ENCODE measurements at regions not wholly inside any gene's neighbourhood (a gene's known extent, or its start where the extent isn't known, plus 50 kb on each side); places are given as distances from the start of the nearest gene placed in this dataset.
"Not testable (repeated sequence)": the region's sequence is repeated elsewhere in the genome, so short reads cannot be mapped to it uniquely, and the experiment has no call there.

DNA sequence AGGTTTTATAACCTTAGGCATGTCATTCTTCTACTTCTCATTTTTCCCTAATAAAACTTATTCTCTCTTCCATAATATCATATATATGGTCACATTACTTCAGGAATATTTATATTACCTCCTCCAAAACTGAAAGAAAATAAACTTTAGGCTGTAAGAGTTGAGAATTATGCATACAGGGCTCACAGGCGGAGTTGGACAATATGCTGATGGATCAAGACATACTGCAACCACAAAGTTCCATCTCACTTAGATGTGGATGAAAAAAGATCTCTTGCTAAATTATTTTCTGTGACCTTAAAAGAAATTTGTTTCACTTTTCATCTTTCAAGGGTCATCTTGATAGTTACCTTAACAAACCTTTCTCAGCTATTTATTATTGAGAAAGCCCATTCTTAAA lies 152.6 kb upstream of the PDE4B start:
- no peak for DNase-seq
- peaks cover 6% of the 10 kb centered on the region; the same call in 1 of the 2 replicates for H3K27me3 Mint-ChIP-seq (ENCODE audit: insufficient read depth)
- TF ChIP-seq, protein P1, sequence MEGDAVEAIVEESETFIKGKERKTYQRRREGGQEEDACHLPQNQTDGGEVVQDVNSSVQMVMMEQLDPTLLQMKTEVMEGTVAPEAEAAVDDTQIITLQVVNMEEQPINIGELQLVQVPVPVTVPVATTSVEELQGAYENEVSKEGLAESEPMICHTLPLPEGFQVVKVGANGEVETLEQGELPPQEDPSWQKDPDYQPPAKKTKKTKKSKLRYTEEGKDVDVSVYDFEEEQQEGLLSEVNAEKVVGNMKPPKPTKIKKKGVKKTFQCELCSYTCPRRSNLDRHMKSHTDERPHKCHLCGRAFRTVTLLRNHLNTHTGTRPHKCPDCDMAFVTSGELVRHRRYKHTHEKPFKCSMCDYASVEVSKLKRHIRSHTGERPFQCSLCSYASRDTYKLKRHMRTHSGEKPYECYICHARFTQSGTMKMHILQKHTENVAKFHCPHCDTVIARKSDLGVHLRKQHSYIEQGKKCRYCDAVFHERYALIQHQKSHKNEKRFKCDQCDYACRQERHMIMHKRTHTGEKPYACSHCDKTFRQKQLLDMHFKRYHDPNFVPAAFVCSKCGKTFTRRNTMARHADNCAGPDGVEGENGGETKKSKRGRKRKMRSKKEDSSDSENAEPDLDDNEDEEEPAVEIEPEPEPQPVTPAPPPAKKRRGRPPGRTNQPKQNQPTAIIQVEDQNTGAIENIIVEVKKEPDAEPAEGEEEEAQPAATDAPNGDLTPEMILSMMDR (IDR thresholded peaks at IDR 0.05) = no peak
- H3K4me3 Mint-ChIP-seq = no peak overlapping the region
- H3K27ac Mint-ChIP-seq = no peak overlapping the region
- H3K36me3 Mint-ChIP-seq (ENCODE audit: low read depth) = no peaks in the 10 kb centered on the region
- H3K4me1 Mint-ChIP-seq (ENCODE audit: low read depth) = no peaks in the 10 kb centered on the region
- H3K9me3 Mint-ChIP-seq = no peaks in the 10 kb centered on the region

DNA sequence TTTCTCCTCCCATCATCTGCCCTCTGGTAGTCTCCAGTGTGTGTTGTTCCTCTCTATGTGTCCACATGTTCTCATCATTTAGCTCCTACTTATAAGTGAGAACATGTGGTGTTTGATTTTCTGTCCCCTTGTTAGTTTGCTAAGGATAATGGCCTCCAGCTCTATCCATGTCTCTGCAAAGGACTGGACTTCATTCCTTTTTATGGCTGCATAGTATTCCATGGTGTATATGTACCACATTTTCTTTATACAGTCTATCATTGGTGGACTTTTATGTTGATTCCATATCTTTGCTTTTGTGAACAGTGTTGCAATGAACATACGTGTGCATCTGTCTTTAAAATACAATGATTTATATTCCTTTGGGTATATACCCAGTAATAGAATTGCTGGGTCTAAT lies 143.5 kb upstream of the PDE4B start:
- not testable (repeated sequence) for DNase-seq; H3K4me3 Mint-ChIP-seq; H3K27ac Mint-ChIP-seq; H3K36me3 Mint-ChIP-seq (ENCODE audit: low read depth); H3K4me1 Mint-ChIP-seq (ENCODE audit: low read depth); H3K9me3 Mint-ChIP-seq
- peaks cover 17% of the 10 kb centered on the region for H3K27me3 Mint-ChIP-seq (ENCODE audit: insufficient read depth)

DNA sequence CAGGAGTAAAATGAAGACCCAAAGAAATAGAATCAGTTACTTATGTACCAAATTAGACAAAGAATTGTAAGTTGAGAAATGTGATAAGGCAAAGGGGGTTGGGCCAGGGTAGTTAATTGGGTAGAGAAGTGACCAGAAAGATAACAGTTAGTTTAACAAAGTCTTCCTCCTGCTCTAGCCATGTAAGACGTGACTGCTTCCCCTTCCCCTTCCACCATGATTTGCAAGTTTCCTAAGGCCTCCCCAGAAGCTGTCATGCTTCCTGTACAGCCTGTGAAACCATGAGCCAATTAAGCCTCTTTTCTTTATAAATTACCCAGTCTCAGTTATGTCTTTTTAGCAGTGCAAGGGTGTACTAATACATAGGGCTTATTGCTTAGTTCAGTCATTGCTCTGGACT lies 142.0 kb upstream of the PDE4B start:
- Mint-ChIP-seq H3K4me3 (no peak overlapping the region), H3K4me1 (ENCODE audit: low read depth) (no peaks in the 10 kb centered on the region), H3K27me3 (ENCODE audit: insufficient read depth) (peaks cover 15% of the 10 kb centered on the region), H3K27ac (no peak overlapping the region), H3K36me3 (ENCODE audit: low read depth) (0 out of 2 replicates have a peak, but pooled peaks cover 4% of the 10 kb centered on the region), H3K9me3 (no peaks in the 10 kb centered on the region; the same call in 1 of the 2 replicates)
- no peak for DNase-seq
- TF ChIP-seq, protein P1 (IDR thresholded peaks at IDR 0.05) = no peak

- not testable (repeated sequence) for H3K36me3 Mint-ChIP-seq (ENCODE audit: low read depth); H3K4me1 Mint-ChIP-seq (ENCODE audit: low read depth); DNase-seq; H3K27ac Mint-ChIP-seq; H3K4me3 Mint-ChIP-seq; H3K9me3 Mint-ChIP-seq
- H3K27me3 Mint-ChIP-seq (ENCODE audit: insufficient read depth) = peaks cover 14% of the 10 kb centered on the region
Observed at GRCh38 chr1:65654526-65654925, 138.2 kb upstream of the PDE4B start.

DNA sequence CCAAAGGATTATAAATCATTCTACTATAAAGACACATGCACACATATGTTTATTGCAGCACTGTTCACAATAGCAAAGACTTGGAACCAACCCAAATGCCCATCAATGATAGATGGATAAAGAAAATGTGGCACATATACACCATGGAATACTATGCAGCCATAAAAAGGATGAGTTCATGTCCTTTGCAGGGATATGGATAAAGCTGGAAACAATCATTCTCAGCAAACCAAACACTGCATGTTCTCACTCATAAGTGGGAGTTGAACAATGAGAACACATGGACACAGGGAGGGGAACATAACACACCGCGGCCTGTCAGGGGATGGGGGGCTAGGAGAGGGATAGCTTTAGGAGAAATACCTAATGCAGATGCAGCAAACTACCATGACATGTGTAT lies 135.1 kb upstream of the PDE4B start:
- H3K27ac Mint-ChIP-seq; H3K9me3 Mint-ChIP-seq; H3K36me3 Mint-ChIP-seq (ENCODE audit: low read depth); H3K4me1 Mint-ChIP-seq (ENCODE audit: low read depth); H3K4me3 Mint-ChIP-seq; DNase-seq: not testable (repeated sequence)
- H3K27me3 Mint-ChIP-seq (ENCODE audit: insufficient read depth) = peaks cover 12% of the 10 kb centered on the region

DNA sequence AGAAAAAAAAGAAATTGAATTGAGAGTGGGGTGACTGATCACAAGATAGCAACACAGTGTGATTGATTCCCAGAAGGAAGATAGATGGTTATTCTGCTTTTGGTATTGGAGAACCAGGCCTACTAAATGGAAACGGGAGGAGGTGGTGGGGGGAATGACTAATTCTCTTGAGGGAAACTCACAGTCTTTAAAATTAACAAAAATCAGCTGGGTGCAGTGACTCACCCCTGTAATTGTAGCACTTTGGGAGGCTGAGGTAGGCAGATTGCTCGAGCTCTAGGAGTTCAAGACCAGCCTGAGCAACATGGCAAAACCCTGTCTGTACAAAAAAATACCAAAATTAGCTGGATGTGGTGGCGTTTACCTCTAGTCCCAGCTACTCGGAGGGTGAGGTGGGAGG lies 134.6 kb upstream of the PDE4B start:
- DNase-seq = peak; percentile 2
- Mint-ChIP-seq H3K27me3 (ENCODE audit: insufficient read depth) (peaks cover 15% of the 10 kb centered on the region), H3K4me1 (ENCODE audit: low read depth) (no peaks in the 10 kb centered on the region)

DNA sequence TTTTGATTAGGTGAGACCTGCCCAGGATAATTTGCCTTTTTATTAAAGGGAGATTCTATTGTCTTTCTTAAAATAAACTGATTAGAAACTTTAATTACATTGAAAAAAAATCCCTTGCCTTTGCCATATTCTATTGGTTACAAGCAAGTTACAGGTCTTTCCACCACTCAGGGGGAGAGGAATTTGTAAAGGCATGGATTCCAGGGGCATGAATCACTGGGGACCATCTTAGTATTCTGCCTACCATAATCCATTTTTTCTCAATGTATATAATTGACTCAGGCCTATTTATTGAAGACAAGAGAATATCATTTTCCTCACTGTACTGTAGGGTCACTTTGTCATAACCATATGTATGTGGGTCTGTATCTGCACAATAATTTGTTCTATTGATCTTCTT lies 124.3 kb upstream of the PDE4B start:
- Mint-ChIP-seq H3K9me3 (no peaks in the 10 kb centered on the region), H3K36me3 (ENCODE audit: low read depth) (no peaks in the 10 kb centered on the region), H3K27me3 (ENCODE audit: insufficient read depth) (no peaks in the 10 kb centered on the region), H3K4me1 (ENCODE audit: low read depth) (peaks cover 4% of the 10 kb centered on the region; the same call in 1 of the 2 replicates), H3K4me3 (no peak overlapping the region), H3K27ac (no peak overlapping the region)
- DNase-seq = no peak
- TF ChIP-seq, protein P1 (IDR thresholded peaks at IDR 0.05) = no peak

More for the DNA sequence above, 134.6 kb upstream of the PDE4B start:
- no peak overlapping the region for H3K27ac Mint-ChIP-seq
- no peaks in the 10 kb centered on the region for H3K36me3 Mint-ChIP-seq (ENCODE audit: low read depth)
- TF ChIP-seq, protein P1 (IDR thresholded peaks at IDR 0.05) = no peak
- H3K4me3 Mint-ChIP-seq = no peak overlapping the region
- H3K9me3 Mint-ChIP-seq = no peaks in the 10 kb centered on the region
